ENCODE measurements at regions not wholly inside any gene's neighbourhood (a gene's known extent, or its start where the extent isn't known, plus 50 kb on each side); places are given as distances from the start of the nearest gene placed in this dataset.

- Histone ChIP-seq H3K9me2 (ENCODE audit: low read depth, low read length) (no peaks in the 10 kb centered on the region), H3F3A (ENCODE audit: insufficient read depth, low read length) (no peaks in the 10 kb centered on the region), H3K27me3 (ENCODE audit: insufficient read depth, low read length) (no peaks in the 10 kb centered on the region), H3K36me3 (ENCODE audit: insufficient read depth, low read length) (no peaks in the 10 kb centered on the region), H3K4me1 (ENCODE audit: insufficient read depth, low read length, severe bottlenecking) (peaks cover 43% of the 10 kb centered on the region), H4K20me1 (ENCODE audit: insufficient read depth, low read length) (no peaks in the 10 kb centered on the region), H3K4me3 (ENCODE audit: low read depth, low read length, poor library complexity, severe bottlenecking) (no peak overlapping the region), H3K4me2 (ENCODE audit: low read length) (no peak overlapping the region; the same call in 1 of the 2 replicates), H2AFZ (ENCODE audit: low read length) (no peak overlapping the region), H3K79me2 (ENCODE audit: insufficient read depth, low read length) (no peaks in the 10 kb centered on the region), H3K9me3 (ENCODE audit: low read length) (no peaks in the 10 kb centered on the region), H3K9ac (ENCODE audit: low read length) (no peak overlapping the region), H3K27ac (ENCODE audit: low read depth, low read length, poor library complexity, severe bottlenecking) (peak overlapping the region; percentile 46)
- TF ChIP-seq EZH2 (IDR thresholded peaks at IDR 0.05; ENCODE audit: borderline replicate concordance, low read length) (no peak), CTCF (IDR thresholded peaks at IDR 0.05; ENCODE audit: low read length) (no peak)
Observed at GRCh38 chr2:88932686-88933085, 241.2 kb downstream of the RPIA start.

- Histone ChIP-seq H3K4me3 (ENCODE audit: low read depth, low read length, poor library complexity, severe bottlenecking) (no peak overlapping the region), H3K9me3 (ENCODE audit: low read length) (no peaks in the 10 kb centered on the region), H3F3A (ENCODE audit: insufficient read depth, low read length) (no peaks in the 10 kb centered on the region), H4K20me1 (ENCODE audit: insufficient read depth, low read length) (no peaks in the 10 kb centered on the region), H3K9ac (ENCODE audit: low read length) (no peak overlapping the region), H2AFZ (ENCODE audit: low read length) (no peak overlapping the region), H3K9me2 (ENCODE audit: low read depth, low read length) (no peaks in the 10 kb centered on the region), H3K79me2 (ENCODE audit: insufficient read depth, low read length) (no peaks in the 10 kb centered on the region), H3K27me3 (ENCODE audit: insufficient read depth, low read length) (no peaks in the 10 kb centered on the region), H3K4me2 (ENCODE audit: low read length) (no peak overlapping the region), H3K27ac (ENCODE audit: low read depth, low read length, poor library complexity, severe bottlenecking) (peak overlapping the region; percentile 46), H3K4me1 (ENCODE audit: insufficient read depth, low read length, severe bottlenecking) (peaks cover 44% of the 10 kb centered on the region), H3K36me3 (ENCODE audit: insufficient read depth, low read length) (no peaks in the 10 kb centered on the region)
- TF ChIP-seq CTCF (IDR thresholded peaks at IDR 0.05; ENCODE audit: low read length) = no peak
- no peak for TF ChIP-seq EZH2 (IDR thresholded peaks at IDR 0.05; ENCODE audit: borderline replicate concordance, low read length)
Observed at GRCh38 chr2:88933091-88933490, 241.6 kb downstream of the RPIA start.

- Histone ChIP-seq H3K9me2 (ENCODE audit: low read depth, low read length) (no peaks in the 10 kb centered on the region), H4K20me1 (ENCODE audit: insufficient read depth, low read length) (no peaks in the 10 kb centered on the region), H3K4me2 (ENCODE audit: low read length) (no peak overlapping the region), H3K36me3 (ENCODE audit: insufficient read depth, low read length) (no peaks in the 10 kb centered on the region), H3K9ac (ENCODE audit: low read length) (no peak overlapping the region), H3K4me1 (ENCODE audit: insufficient read depth, low read length, severe bottlenecking) (peaks cover 44% of the 10 kb centered on the region), H3K4me3 (ENCODE audit: low read depth, low read length, poor library complexity, severe bottlenecking) (no peak overlapping the region), H3F3A (ENCODE audit: insufficient read depth, low read length) (no peaks in the 10 kb centered on the region), H3K27me3 (ENCODE audit: insufficient read depth, low read length) (no peaks in the 10 kb centered on the region), H3K27ac (ENCODE audit: low read depth, low read length, poor library complexity, severe bottlenecking) (no peak overlapping the region), H3K79me2 (ENCODE audit: insufficient read depth, low read length) (no peaks in the 10 kb centered on the region), H2AFZ (ENCODE audit: low read length) (no peak overlapping the region), H3K9me3 (ENCODE audit: low read length) (no peaks in the 10 kb centered on the region)
- no peak; the same call in 1 of the 2 replicates for TF ChIP-seq CTCF (IDR thresholded peaks at IDR 0.05; ENCODE audit: low read length)
- TF ChIP-seq EZH2 (IDR thresholded peaks at IDR 0.05; ENCODE audit: borderline replicate concordance, low read length) = no peak
Observed at GRCh38 chr2:88933980-88934379, 242.5 kb downstream of the RPIA start.
